Mesothelial cell of epicardium (in vitro differentiated cells): ENCODE measurements at regions not wholly inside any gene's neighbourhood (a gene's known extent, or its start where the extent isn't known, plus 50 kb on each side); places are given as distances from the start of the nearest gene placed in this dataset.

ENCODE experiments used
- DNase-seq, 2 experiments: peaks; one replicate each; pipeline ENCODE4 v3.0.0; 2021; ENCODE audit warnings: low spot score in 2 of 2; ENCODE audit not compliant: unreplicated experiment in 2 of 2
- H3K27ac Mint-ChIP-seq: 2 replicates; pipeline ENCODE4 v1.8.0; 2021; ENCODE audit warnings: mixed read lengths
- H3K27me3 Mint-ChIP-seq: 2 replicates; pipeline ENCODE4 v1.8.0; 2021; ENCODE audit warnings: low read depth, mixed read lengths
- H3K36me3 Mint-ChIP-seq: 2 replicates; pipeline ENCODE4 v1.8.0; 2021; ENCODE audit warnings: mixed read lengths
- H3K4me1 Mint-ChIP-seq: 2 replicates; pipeline ENCODE4 v1.8.0; 2021; ENCODE audit warnings: mixed read lengths
- H3K4me3 Mint-ChIP-seq: 2 replicates; pipeline ENCODE4 v1.8.0; 2021; ENCODE audit warnings: mild to moderate bottlenecking, moderate library complexity, mixed read lengths
- H3K9me3 Mint-ChIP-seq: 2 replicates; pipeline ENCODE4 v1.8.0; 2021; ENCODE audit warnings: mixed read lengths
- CTCF ChIP-seq: fragments of 200-600 bp; sonication (generic); IDR thresholded peaks from one replicate; pipeline ENCODE4 v1.5.0; 2021; ENCODE audit warnings: antibody characterized with exemption; ENCODE audit not compliant: unreplicated experiment

- H3K27me3 Mint-ChIP-seq: no peaks in the 10 kb centered on the region
Observed at GRCh38 chr1:87739141-87739540, 410.5 kb downstream of the LMO4 start.

GRCh38 chr1:87739704-87740103 is 411.0 kb downstream of the LMO4 start:
- Mint-ChIP-seq H3K9me3 (peaks cover 14% of the 10 kb centered on the region), H3K4me3 (no peak overlapping the region), H3K4me1 (peaks cover 27% of the 10 kb centered on the region), H3K27ac (no peak overlapping the region), H3K27me3 (no peaks in the 10 kb centered on the region), H3K36me3 (no peaks in the 10 kb centered on the region)
- DNase-seq: no peak
- no peak for TF ChIP-seq CTCF

More at GRCh38 chr1:87739141-87739540, 410.5 kb downstream of the LMO4 start:
- H3K4me3 Mint-ChIP-seq: no peak overlapping the region
- H3K27ac Mint-ChIP-seq: no peak overlapping the region
- TF ChIP-seq CTCF: no peak
- H3K36me3 Mint-ChIP-seq: no peaks in the 10 kb centered on the region
- peaks cover 14% of the 10 kb centered on the region for H3K9me3 Mint-ChIP-seq
- H3K4me1 Mint-ChIP-seq: peaks cover 26% of the 10 kb centered on the region
- DNase-seq: no peak

GRCh38 chr1:87743256-87743655 is 414.6 kb downstream of the LMO4 start:
- DNase-seq: no peak
- H3K9me3 Mint-ChIP-seq: peaks cover 14% of the 10 kb centered on the region
- peaks cover 32% of the 10 kb centered on the region for H3K4me1 Mint-ChIP-seq
- TF ChIP-seq CTCF: no peak
- no peaks in the 10 kb centered on the region for H3K36me3 Mint-ChIP-seq
- no peak overlapping the region for H3K4me3 Mint-ChIP-seq
- H3K27ac Mint-ChIP-seq: peak overlapping the region; percentile 21
- H3K27me3 Mint-ChIP-seq: no peaks in the 10 kb centered on the region

GRCh38 chr1:87744056-87744455 is 415.4 kb downstream of the LMO4 start:
- Mint-ChIP-seq H3K9me3 (peaks cover 14% of the 10 kb centered on the region), H3K4me3 (no peak overlapping the region), H3K27ac (peak overlapping the region; percentile 31), H3K36me3 (no peaks in the 10 kb centered on the region), H3K4me1 (peaks cover 32% of the 10 kb centered on the region), H3K27me3 (no peaks in the 10 kb centered on the region)
- no peak for TF ChIP-seq CTCF
- DNase-seq: no peak

GRCh38 chr1:87744763-87745162 is 416.1 kb downstream of the LMO4 start:
- no peaks in the 10 kb centered on the region for H3K27me3 Mint-ChIP-seq
- no peak overlapping the region for H3K4me3 Mint-ChIP-seq
- DNase-seq: no peak
- peaks cover 14% of the 10 kb centered on the region for H3K9me3 Mint-ChIP-seq
- peaks cover 29% of the 10 kb centered on the region for H3K4me1 Mint-ChIP-seq
- no peak for TF ChIP-seq CTCF
- no peaks in the 10 kb centered on the region for H3K36me3 Mint-ChIP-seq
- H3K27ac Mint-ChIP-seq: no peak overlapping the region

GRCh38 chr1:87753366-87753765 is 424.7 kb downstream of the LMO4 start:
- Mint-ChIP-seq H3K27ac (no peak overlapping the region), H3K9me3 (peaks cover 5% of the 10 kb centered on the region), H3K36me3 (no peaks in the 10 kb centered on the region), H3K4me1 (peaks cover 14% of the 10 kb centered on the region), H3K4me3 (no peak overlapping the region), H3K27me3 (no peaks in the 10 kb centered on the region)
- TF ChIP-seq CTCF: no peak
- no peak for DNase-seq
